ENCODE measurements at regions not wholly inside any gene's neighbourhood (a gene's known extent, or its start where the extent isn't known, plus 50 kb on each side); places are given as distances from the start of the nearest gene placed in this dataset.

DNA sequence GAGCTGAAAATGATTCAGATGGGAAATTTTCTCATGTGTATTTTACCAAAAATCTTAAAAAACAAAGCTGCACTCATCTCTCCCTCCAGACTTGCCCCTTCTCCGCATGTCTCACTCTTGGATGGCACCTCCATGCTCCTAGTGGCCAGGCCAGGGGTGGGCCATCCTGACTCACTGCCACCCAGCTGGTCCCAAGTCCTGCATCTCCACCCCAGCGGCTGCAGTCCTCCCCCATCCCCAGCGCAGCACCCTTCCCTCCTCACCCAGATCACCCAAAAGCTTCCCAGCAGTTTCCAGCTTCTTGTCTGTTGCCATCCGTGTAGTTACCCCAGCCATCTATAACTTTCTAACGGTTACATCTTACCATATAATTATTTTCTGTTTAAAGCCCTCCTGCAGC is 53.0 kb upstream of the INSIG1 start:
- TF ChIP-seq POLR2AphosphoS5 (IDR thresholded peaks at IDR 0.05; ENCODE audit: insufficient read depth, low read depth, low read length): no peak
- TF ChIP-seq MAX (IDR thresholded peaks at IDR 0.05; ENCODE audit: insufficient read depth, insufficient read length): no peak
